ENCODE measurements at regions not wholly inside any gene's neighbourhood (a gene's known extent, or its start where the extent isn't known, plus 50 kb on each side); places are given as distances from the start of the nearest gene placed in this dataset.

DNA sequence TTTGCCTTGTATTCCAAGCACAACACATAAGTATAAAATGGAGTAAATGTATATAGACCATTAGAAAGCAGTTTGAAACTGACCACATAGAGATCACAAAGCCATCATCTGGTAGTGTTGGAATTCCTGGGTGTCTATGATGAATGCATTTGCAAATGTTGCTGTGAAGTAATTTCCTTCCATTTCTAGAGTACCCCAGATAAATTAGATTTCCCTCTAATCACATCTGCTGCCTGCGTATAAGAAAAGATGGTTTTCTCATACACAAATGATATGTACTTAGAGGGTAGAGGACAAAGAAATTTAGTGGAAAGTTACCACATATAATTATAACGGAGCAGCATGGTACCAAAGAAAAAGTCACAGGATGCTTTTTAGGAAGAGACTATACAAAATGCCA lies 1117.8 kb downstream of the IGSF11 start:
- Histone ChIP-seq H3K27ac (replicated peaks) (no peak overlapping the region), H3K27me3 (ENCODE audit: low read depth) (no peaks in the 10 kb centered on the region), H3K36me3 (no peaks in the 10 kb centered on the region), H3K4me3 (no peak overlapping the region), H3K9me3 (replicated peaks) (no peaks in the 10 kb centered on the region), H3K4me1 (no peaks in the 10 kb centered on the region)
- TF ChIP-seq CTCF (IDR thresholded peaks at IDR 0.05; ENCODE audit: borderline replicate concordance) = no peak
- intact Hi-C loops (cut with micrococcal nuclease) = no loop called here
- DNase-seq = no peak

DNA sequence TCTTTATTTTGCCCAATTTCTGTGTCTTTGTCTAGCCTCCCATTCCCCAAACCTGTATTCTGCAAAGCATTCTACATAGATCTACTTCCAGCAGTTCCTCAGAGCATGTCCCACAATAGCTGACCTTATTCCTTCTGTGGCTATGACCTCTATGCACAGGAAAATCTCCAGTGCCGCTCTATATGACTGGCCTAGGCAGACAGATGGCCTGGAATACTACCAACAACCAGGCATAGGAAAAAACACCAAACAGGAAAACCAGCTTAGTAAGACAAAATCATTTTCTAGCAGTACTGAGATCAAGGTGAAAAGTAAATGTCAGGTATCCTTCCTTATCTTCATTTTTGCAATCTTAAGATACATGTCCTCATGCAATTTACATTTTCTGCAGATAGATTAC lies 1115.0 kb downstream of the IGSF11 start:
- no peak for TF ChIP-seq CTCF (IDR thresholded peaks at IDR 0.05; ENCODE audit: borderline replicate concordance)

GRCh38 chr3:117920253-117920898 lies 1114.3 kb downstream of the IGSF11 start:
- no peaks in the 10 kb centered on the region for H3K36me3 ChIP-seq
- intact Hi-C loops (cut with micrococcal nuclease) = no loop called here
- no peak for DNase-seq
- no peaks in the 10 kb centered on the region for H3K9me3 ChIP-seq (replicated peaks)
- H3K27ac ChIP-seq (replicated peaks) = no peak overlapping the region
- H3K4me3 ChIP-seq = no peak overlapping the region
- H3K27me3 ChIP-seq (ENCODE audit: low read depth) = no peaks in the 10 kb centered on the region
- no peak for TF ChIP-seq CTCF (IDR thresholded peaks at IDR 0.05; ENCODE audit: borderline replicate concordance)
- no peaks in the 10 kb centered on the region for H3K4me1 ChIP-seq

More for the DNA sequence above, 1115.0 kb downstream of the IGSF11 start:
- Histone ChIP-seq H3K36me3 (no peaks in the 10 kb centered on the region), H3K4me1 (no peaks in the 10 kb centered on the region), H3K9me3 (replicated peaks) (no peaks in the 10 kb centered on the region), H3K27ac (replicated peaks) (no peak overlapping the region), H3K27me3 (ENCODE audit: low read depth) (no peaks in the 10 kb centered on the region), H3K4me3 (no peak overlapping the region)
- intact Hi-C loops (cut with micrococcal nuclease) = no loop called here
- no peak for DNase-seq

- H3K4me1 ChIP-seq = no peaks in the 10 kb centered on the region
- no peak for TF ChIP-seq CTCF (IDR thresholded peaks at IDR 0.05; ENCODE audit: borderline replicate concordance)
- no peaks in the 10 kb centered on the region for H3K9me3 ChIP-seq (replicated peaks)
- H3K4me3 ChIP-seq = no peak overlapping the region
- intact Hi-C loops (cut with micrococcal nuclease) = no loop called here
- H3K27ac ChIP-seq (replicated peaks) = no peak overlapping the region
- H3K27me3 ChIP-seq (ENCODE audit: low read depth) = no peaks in the 10 kb centered on the region
- no peak for DNase-seq
- H3K36me3 ChIP-seq = no peaks in the 10 kb centered on the region
Observed at GRCh38 chr3:117921411-117921810, 1113.2 kb downstream of the IGSF11 start.

GRCh38 chr3:117922039-117922438 lies 1112.6 kb downstream of the IGSF11 start:
- H3K4me3 ChIP-seq = no peak overlapping the region
- TF ChIP-seq CTCF (IDR thresholded peaks at IDR 0.05; ENCODE audit: borderline replicate concordance) = no peak
- no peak for DNase-seq
- intact Hi-C loops (cut with micrococcal nuclease) = no loop called here
- H3K4me1 ChIP-seq = no peaks in the 10 kb centered on the region
- no peak overlapping the region for H3K27ac ChIP-seq (replicated peaks)
- H3K36me3 ChIP-seq = no peaks in the 10 kb centered on the region
- H3K27me3 ChIP-seq (ENCODE audit: low read depth) = no peaks in the 10 kb centered on the region
- H3K9me3 ChIP-seq (replicated peaks) = no peaks in the 10 kb centered on the region
